ENCODE measurements at regions not wholly inside any gene's neighbourhood (a gene's known extent, or its start where the extent isn't known, plus 50 kb on each side); places are given as distances from the start of the nearest gene placed in this dataset.

GRCh38 chr6:126773112-126773805 is 345.2 kb upstream of the RSPO3 start:
- TF ChIP-seq POLR2AphosphoS5 (IDR thresholded peaks at IDR 0.05; ENCODE audit: low read depth, low read length) (no peak), TAF1 (IDR thresholded peaks at IDR 0.05; ENCODE audit: borderline replicate concordance, low read depth, low read length) (no peak), POLR2A (IDR thresholded peaks at IDR 0.05; ENCODE audit: low read depth, low read length) (no peak)
